ENCODE measurements at regions not wholly inside any gene's neighbourhood (a gene's known extent, or its start where the extent isn't known, plus 50 kb on each side); places are given as distances from the start of the nearest gene placed in this dataset.
"Not testable (repeated sequence)": the region's sequence is repeated elsewhere in the genome, so short reads cannot be mapped to it uniquely, and the experiment has no call there.

- no peak for DNase-seq
These were observed 63.8 kb upstream of the WNT7B start for GRCh38 chr22:46040471-46041465.

DNA sequence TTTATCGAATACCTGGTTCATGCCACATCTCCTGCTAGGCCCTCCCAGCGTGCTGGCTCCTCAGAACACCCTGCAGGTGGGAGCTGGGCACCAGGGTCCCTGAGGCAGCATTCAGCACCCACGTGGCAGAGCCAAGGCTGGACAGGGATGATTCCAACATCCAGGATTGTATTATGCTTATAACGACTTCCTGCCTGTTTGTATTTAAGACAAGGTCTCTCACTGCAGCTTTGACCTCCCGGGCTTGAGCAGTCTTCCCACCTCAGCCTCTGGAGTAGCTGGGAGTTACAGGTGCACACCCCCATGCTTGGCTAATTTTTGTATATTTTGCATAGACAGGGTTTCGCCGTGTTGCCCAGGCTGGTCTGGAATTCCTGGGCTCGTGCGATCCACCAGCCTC lies 64.7 kb upstream of the WNT7B start:
- DNase-seq: no peak

- no peak for DNase-seq
These were observed 65.8 kb upstream of the WNT7B start for GRCh38 chr22:46042786-46043185.

DNA sequence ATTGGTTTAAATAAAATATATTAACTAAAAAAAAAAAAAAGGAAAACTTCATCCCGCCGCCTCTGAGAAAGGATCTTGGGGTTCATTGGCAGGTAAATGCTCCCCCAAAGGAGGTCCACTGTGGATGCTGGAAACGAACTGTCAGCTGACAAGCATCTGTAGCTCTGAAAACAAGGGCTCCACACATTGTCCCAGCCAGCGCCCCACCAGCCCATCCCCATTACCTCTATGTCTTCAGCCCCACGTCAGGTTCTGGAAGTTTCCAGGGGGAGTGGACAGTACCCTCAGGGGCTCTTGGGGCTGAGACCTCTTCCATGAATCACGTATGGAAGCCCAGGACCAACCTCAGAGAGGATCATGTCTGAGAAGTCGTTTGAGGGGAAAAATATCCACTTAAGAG lies 66.4 kb upstream of the WNT7B start:
- no peak for DNase-seq

DNA sequence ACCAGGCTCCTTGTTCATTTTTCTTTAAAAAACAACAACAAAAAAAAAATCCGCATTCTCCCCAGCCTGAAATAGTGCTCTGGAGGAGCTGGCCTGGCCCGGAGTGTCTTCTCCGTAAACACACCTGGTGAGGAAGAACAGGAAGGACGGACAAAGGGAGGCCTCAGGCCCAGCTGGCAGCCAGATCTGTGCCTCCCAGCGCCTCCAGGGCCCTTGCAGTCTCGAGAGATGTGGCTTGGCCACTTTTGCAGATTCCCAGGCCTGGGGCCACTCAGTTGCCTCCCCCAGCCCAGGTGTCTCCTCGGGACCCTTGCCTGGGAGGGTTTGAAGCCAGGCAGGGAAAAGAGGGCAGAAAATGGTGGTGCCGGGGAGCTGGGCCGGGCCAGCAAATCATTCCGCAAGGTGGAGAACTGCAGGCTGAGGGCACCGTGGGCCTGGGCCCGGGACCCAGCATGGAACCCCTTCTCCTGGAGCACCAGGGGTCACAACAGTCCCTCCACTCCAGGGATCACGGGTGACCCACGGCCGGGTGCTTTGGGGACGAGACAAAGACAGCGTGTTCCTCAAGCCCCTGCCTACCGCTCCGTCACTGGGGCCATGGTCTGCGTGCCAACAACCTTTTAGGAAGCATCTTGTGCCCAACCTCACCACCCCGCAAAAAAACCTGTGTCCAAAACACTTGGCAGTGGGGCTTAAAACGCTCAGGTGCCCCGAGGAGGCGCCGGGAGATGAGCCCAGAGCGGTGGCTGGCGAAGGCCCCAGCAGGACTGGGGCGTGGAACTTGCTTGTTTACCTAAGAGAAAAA lies 67.1 kb upstream of the WNT7B start:
- DNase-seq: no peak

DNA sequence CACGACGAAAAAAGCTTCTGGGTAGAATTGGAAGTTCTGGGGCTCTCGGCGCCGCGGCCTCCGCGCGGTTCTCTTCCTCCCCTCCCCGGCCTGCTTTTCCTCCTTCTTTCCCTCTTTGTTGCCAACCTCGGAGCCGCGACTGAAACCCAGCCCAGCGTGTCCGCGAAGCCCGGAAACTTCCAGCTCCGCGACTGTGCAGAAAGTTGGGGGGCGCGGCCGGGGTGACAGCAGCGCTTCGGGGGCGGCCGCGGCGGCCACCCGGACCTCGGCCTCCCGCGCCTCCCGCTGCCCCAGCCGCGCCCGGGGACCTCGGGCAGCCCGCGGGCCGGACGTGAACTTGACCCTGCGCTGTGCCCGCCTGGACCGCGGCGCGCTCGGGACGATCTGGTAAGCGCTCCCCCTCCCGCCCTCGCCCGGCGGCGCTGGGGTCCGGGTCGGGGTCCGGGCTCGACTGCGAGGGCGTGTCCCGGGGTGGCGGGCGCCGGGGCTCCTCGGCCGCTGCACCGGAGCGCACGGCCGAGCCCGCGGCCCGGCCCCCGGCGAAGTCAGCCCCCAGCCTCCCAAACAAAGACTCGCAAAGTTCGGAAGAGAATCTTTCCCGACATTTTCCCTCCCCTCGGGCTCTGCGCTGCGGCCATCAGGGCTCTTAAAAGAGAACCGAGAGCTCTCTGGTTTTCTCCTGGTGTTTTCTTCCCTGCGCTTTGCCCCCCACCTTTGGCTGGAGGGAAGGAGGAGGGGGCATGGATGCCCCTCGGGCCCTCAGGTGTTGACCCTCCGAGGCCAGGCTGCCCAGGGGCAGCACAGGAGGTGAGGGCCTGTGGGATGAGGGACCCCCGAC lies 67.9 kb upstream of the WNT7B start:
- DNase-seq: no peak

- DNase-seq: no peak
These were observed 68.7 kb upstream of the WNT7B start for GRCh38 chr22:46045459-46046298.

- no peak for DNase-seq
These were observed 69.3 kb upstream of the WNT7B start for GRCh38 chr22:46046299-46046685.

DNA sequence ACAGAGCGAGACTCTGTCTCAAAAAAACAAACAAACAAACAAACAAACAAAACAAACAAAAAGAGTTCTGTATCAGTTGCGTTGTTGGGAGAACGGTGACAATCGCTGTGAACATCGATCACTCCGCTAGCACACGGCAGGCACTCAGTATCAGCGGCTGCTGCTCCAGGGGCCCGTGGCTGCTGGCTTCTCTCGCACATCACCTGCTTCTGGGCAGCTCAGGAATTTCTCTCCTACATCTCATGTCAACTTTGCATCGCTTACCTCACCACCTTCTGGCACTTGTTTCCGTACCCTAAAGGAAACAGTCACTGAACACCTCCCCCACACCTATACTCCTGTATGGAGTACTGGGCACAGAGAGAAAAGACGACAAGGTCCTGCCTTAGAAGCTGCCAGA lies 70.3 kb upstream of the WNT7B start:
- no peak for DNase-seq

DNA sequence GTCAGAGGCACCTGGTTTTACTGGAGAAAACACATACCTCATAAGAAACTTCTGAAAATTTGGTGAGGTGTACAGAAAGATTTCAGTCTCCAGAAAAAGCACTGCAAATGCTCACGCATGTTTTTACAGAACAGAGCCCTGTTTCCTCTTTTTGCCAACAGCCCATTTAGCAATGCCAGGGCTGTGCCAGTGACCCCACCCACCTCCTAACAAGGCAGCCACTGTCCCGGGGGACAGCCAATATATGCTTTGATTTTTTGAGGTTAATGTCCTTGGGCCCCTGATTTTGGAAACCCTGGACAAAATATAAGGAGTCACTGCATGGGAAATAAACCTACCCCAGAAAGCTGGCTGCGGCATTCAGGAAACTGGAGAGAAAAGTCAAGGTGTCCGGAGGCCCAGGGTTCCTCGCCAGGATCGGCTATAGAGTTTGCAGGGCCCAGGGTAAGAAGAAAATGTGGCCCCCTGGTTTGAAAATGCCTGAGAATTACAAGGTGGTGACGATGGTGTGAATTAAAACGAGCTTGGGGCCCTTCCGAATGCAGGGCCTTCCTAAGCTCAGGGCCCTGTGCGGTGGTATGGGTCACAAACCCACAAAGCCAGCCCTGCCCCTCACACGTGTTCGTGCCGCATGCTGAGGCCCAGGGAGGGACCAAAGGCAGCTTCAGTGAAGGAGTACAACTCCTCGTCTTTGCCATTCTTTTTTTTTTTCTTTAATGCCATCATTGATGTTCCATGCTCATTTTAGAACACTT lies 71.1 kb upstream of the WNT7B start:
- DNase-seq: no peak

DNA sequence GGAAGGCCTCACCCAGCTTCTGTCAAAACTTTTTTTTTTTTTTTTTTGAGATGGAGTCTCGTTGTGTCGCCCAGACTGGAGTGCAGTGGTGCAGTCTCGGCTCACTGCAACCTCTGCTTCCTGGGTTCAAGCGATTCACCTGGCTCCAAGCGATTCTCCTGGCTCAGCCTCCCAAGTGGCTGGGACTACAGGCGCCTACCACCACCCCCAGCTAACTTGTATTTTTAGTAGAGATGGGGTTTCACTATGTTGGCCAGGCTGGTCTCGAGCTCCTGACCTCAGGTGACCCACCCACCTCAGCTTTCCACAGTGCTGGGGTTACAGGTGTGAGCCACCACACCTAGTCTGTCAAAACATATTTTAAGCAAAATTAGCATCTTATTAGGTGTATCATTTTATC lies 71.7 kb upstream of the WNT7B start:
- not testable (repeated sequence) for DNase-seq

DNA sequence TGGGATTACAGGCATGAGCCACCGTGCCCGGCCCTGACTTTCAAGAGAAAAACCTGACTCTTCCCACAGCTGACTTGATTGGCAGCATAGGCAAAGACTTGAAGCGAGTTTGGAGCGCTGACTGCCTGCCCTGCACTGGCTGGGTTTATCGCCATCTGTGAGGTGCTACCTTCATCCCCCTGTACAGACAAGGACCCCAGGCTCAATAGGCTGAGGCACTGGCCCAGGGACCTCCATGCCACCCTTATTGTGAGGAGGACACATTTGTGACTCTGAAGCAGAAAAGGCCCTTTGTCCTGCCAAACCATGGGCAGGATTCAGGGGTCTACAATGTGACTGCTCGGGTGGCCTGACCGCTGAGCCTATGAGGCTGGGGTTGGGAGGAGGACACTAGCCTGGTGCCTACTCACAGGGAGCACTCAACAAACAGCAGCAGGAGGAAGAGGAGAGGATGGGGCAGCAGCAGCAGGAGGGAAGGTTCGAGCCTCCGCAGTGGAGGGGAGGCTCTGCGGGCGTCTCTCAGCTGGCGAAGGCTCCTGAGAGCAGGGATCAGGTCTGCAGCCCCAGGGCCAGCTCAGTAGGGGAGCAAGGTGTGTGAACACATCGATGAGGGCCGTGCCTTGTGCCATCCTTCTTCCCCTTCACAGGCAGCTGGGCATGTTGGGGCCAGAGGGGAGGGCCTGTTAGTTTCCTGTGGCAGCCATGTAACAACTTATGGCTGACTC lies 72.9 kb upstream of the WNT7B start:
- no peak for DNase-seq

DNA sequence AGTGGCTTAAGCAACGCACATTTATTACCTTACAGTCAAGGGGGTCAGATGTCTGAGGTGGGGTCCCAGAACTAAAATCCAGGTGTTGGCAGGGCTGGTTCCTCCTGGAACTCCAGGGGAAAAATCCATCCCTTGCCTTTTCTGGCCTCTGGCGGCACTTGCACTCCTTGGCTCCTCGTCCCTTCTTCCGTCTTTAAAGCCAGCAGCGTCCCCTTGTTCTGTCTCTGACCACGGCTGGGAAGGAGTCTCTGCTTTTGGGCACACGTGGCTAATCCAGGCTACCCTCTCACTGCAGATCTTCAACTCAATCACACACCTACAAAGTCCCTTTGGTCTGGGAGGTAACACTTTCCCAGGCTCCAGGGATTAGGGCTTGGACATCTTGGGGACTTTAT lies 73.5 kb upstream of the WNT7B start:
- no peak for DNase-seq

DNA sequence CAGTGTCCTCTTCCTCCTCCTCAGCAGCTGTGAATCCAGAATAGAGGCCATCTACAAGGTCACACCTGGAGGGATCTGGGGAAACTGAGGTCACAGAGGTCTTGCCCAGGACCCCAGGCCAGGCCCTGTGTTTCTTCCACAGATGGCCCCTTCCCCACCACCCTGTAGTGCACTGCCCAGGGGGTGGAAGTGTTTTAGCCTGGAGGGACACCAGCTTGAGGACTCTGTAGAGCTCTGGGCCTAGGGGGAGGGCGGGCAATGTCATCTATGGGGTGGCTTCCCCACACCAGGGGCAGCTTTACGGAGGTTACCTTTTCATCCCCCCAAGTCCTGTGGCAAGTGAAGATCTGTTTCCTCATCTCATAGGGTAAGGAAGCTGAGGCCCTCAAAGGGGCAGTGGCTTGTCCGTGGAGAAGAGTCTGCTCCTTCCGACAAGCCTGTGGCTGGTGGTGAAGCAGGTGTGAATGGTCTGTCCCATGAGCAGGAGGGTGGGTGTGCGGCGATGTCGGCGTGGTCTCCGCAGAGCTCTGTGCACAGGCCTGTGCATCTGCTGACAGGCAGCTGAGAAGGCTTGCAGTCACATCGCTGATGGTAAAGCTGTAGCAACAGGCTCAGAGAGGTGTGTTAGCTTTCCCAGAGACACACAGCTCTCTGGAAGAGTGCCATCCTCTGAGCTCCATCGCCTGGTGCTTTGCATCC lies 74.1 kb upstream of the WNT7B start:
- DNase-seq: no peak

- DNase-seq: no peak
These were observed 74.7 kb upstream of the WNT7B start for GRCh38 chr22:46051646-46052045.

- no peak for DNase-seq
These were observed 75.4 kb upstream of the WNT7B start for GRCh38 chr22:46052331-46052771.

DNA sequence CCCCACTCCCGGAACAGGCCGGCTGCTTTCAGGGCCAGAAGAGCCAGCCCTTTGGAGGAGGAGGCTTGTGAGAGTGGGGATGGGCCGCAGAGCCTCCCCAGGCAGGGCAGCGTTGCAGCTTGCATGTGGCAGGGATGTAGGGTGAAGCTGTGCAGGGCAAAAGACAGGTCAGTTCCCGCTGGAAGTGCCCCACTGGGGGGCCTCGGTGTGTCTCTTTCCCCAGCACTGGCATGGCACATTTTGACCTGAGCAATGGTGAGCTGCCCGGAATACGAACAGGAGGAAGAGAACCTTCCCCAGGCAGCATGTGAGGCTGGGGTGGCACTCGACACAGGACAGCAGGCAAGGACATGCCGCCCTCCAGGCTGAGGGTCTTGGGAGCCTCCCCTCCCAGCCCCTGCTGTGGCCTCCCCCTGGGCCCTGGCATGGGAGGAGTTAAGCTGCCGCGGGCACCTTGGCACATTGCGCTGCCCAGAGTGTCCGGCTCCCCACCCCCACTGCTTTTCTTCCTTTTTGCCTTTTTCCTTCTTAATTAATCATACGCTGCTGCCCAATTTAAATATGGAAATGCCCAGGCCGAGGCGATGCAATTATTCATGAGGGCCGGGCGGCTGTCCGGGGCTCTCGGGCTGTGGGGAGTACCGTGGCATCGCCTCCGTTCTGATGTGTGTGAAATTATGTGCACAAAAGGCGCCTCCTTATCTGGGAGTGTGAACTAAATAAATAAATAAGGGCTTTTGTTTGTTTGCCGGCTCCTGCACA lies 76.0 kb upstream of the WNT7B start:
- DNase-seq: no peak

DNA sequence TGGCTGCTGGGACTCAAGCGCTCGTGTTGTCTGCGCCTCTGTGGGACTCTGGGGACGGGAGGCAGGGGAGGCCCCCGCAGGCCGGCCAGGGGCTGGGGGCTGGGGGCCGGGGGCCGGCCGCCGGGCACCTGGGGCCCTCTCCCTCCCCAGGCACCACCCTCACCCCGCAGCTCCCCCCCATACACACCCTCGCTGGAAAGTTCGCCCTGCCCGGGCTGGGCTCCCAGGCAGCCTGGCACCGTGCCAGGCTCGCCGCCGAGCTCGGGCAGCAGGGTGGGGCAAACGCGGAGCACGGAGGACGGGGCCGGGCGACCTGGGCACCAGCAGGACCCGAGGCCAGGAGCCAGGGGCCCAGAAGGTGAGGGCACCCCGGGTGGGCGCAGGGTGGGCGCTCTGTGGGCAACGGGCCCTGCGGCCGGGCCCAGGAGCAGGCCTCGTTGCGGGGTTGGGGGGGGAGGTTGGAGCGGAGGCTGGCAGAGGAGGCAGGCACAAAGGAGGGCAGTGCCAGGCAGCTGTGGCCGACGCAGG lies 76.7 kb upstream of the WNT7B start:
- no peak for DNase-seq

Data from cortex of kidney (tissue), 1 donor.